ENCODE measurements at regions not wholly inside any gene's neighbourhood (a gene's known extent, or its start where the extent isn't known, plus 50 kb on each side); places are given as distances from the start of the nearest gene placed in this dataset.

- TF ChIP-seq, protein P1, sequence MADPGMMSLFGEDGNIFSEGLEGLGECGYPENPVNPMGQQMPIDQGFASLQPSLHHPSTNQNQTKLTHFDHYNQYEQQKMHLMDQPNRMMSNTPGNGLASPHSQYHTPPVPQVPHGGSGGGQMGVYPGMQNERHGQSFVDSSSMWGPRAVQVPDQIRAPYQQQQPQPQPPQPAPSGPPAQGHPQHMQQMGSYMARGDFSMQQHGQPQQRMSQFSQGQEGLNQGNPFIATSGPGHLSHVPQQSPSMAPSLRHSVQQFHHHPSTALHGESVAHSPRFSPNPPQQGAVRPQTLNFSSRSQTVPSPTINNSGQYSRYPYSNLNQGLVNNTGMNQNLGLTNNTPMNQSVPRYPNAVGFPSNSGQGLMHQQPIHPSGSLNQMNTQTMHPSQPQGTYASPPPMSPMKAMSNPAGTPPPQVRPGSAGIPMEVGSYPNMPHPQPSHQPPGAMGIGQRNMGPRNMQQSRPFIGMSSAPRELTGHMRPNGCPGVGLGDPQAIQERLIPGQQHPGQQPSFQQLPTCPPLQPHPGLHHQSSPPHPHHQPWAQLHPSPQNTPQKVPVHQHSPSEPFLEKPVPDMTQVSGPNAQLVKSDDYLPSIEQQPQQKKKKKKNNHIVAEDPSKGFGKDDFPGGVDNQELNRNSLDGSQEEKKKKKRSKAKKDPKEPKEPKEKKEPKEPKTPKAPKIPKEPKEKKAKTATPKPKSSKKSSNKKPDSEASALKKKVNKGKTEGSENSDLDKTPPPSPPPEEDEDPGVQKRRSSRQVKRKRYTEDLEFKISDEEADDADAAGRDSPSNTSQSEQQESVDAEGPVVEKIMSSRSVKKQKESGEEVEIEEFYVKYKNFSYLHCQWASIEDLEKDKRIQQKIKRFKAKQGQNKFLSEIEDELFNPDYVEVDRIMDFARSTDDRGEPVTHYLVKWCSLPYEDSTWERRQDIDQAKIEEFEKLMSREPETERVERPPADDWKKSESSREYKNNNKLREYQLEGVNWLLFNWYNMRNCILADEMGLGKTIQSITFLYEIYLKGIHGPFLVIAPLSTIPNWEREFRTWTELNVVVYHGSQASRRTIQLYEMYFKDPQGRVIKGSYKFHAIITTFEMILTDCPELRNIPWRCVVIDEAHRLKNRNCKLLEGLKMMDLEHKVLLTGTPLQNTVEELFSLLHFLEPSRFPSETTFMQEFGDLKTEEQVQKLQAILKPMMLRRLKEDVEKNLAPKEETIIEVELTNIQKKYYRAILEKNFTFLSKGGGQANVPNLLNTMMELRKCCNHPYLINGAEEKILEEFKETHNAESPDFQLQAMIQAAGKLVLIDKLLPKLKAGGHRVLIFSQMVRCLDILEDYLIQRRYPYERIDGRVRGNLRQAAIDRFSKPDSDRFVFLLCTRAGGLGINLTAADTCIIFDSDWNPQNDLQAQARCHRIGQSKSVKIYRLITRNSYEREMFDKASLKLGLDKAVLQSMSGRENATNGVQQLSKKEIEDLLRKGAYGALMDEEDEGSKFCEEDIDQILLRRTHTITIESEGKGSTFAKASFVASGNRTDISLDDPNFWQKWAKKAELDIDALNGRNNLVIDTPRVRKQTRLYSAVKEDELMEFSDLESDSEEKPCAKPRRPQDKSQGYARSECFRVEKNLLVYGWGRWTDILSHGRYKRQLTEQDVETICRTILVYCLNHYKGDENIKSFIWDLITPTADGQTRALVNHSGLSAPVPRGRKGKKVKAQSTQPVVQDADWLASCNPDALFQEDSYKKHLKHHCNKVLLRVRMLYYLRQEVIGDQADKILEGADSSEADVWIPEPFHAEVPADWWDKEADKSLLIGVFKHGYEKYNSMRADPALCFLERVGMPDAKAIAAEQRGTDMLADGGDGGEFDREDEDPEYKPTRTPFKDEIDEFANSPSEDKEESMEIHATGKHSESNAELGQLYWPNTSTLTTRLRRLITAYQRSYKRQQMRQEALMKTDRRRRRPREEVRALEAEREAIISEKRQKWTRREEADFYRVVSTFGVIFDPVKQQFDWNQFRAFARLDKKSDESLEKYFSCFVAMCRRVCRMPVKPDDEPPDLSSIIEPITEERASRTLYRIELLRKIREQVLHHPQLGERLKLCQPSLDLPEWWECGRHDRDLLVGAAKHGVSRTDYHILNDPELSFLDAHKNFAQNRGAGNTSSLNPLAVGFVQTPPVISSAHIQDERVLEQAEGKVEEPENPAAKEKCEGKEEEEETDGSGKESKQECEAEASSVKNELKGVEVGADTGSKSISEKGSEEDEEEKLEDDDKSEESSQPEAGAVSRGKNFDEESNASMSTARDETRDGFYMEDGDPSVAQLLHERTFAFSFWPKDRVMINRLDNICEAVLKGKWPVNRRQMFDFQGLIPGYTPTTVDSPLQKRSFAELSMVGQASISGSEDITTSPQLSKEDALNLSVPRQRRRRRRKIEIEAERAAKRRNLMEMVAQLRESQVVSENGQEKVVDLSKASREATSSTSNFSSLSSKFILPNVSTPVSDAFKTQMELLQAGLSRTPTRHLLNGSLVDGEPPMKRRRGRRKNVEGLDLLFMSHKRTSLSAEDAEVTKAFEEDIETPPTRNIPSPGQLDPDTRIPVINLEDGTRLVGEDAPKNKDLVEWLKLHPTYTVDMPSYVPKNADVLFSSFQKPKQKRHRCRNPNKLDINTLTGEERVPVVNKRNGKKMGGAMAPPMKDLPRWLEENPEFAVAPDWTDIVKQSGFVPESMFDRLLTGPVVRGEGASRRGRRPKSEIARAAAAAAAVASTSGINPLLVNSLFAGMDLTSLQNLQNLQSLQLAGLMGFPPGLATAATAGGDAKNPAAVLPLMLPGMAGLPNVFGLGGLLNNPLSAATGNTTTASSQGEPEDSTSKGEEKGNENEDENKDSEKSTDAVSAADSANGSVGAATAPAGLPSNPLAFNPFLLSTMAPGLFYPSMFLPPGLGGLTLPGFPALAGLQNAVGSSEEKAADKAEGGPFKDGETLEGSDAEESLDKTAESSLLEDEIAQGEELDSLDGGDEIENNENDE (IDR thresholded peaks at IDR 0.05; ENCODE audit: insufficient replicate concordance, low read length) = no peak
- TF ChIP-seq RXRA (IDR thresholded peaks at IDR 0.05; ENCODE audit: insufficient read depth, low read depth, low read length) = no peak
Observed at GRCh38 chr10:21213381-21213780, 312.1 kb downstream of the SKIDA1 start (continued).
